ENCODE measurements at regions not wholly inside any gene's neighbourhood (a gene's known extent, or its start where the extent isn't known, plus 50 kb on each side); places are given as distances from the start of the nearest gene placed in this dataset.
A peak's percentile ranks its signal among the peaks of the same experiment; 100 is the strongest.

DNA sequence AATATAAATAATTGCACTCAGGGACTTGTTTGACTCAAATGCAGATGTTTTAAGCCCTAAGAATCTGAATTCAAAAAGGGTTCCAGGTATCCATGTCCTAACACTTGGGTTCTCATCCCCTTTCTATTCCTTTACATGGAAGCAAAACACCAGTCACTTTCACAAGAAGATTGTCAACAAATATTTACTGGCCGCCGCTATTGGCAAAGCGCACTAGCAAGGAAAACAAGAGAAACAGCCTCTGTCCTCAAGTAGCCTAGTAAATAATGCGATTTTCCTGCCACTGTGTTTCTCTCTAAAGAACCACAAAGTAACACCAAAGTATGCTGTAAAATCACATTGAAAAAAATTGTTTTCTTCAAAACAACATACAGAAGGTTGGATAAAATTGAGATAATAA is 66.7 kb upstream of the EZH2 start:
- Histone ChIP-seq H3K4me1 (ENCODE audit: control insufficient read depth, insufficient read depth, low read length, poor library complexity, severe bottlenecking) (no peaks in the 10 kb centered on the region), H3K4me3 (ENCODE audit: extremely low read depth, insufficient read depth, low read length, poor library complexity, severe bottlenecking) (no peak overlapping the region), H3K9me3 (ENCODE audit: control insufficient read depth, low read length) (no peaks in the 10 kb centered on the region), H3K27ac (ENCODE audit: low read depth, low read length, severe bottlenecking) (no peak overlapping the region), H3K36me3 (ENCODE audit: control insufficient read depth, insufficient read depth, low read length) (no peaks in the 10 kb centered on the region)
- 87 to 96% methylated on average over 3 to 4 of the region's 4 CpGs for WGBS, 2 experiments (ENCODE audit: insufficient coverage in 2 of 2)

DNA sequence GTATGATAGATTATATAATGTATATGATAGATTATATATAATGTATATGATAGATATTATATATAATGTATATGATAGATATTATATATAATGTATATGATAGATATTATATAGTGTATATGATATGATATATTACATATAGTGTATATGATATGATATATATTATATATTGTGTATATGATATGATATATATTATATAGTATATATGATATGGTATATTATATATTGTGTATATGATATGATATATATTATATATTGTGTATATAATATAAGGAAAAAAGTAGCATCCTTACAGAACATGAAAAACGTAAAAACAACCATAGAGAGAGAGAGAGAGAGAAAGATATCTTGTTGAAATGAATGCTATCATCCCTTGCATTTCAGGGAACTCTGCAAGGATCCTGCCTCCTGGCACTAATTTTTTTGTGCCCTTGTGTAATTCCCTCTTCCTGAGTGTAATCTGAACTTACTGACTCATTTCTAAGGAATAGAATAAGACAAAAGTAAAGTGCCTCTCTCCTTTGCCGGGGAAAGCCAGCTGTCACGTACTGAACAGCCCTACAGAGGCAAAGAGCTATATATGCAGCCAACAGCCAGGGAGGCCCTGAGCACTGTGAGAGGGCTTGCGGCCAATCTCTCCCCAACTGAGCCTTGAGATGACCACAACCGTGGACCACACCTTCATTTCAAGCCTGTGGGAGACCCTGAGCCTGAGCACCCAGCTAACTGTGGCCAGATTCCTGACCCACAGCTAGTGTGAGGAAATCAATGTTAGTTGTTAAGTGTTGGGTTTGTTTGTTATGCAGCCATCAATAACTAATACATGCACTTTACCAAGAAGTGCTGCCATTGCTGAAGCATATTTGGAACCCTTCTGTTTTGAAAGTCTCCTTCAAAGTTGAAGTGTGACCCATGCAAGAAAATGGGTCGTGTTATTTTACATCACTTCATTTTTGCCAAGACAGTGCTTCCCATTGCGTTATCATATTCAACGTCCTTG is 61.1 kb upstream of the EZH2 start:
- no peaks in the 10 kb centered on the region for H3K4me1 ChIP-seq (ENCODE audit: control insufficient read depth, insufficient read depth, low read length, poor library complexity, severe bottlenecking)
- no peak overlapping the region for H3K27ac ChIP-seq (ENCODE audit: low read depth, low read length, severe bottlenecking)
- 81 to 90% methylated on average over 6 of the region's 8 CpGs for WGBS, 2 experiments (ENCODE audit: insufficient coverage in 2 of 2)
- H3K4me3 ChIP-seq (ENCODE audit: extremely low read depth, insufficient read depth, low read length, poor library complexity, severe bottlenecking): no peak overlapping the region
- no peaks in the 10 kb centered on the region for H3K9me3 ChIP-seq (ENCODE audit: control insufficient read depth, low read length)
- H3K36me3 ChIP-seq (ENCODE audit: control insufficient read depth, insufficient read depth, low read length): no peaks in the 10 kb centered on the region

DNA sequence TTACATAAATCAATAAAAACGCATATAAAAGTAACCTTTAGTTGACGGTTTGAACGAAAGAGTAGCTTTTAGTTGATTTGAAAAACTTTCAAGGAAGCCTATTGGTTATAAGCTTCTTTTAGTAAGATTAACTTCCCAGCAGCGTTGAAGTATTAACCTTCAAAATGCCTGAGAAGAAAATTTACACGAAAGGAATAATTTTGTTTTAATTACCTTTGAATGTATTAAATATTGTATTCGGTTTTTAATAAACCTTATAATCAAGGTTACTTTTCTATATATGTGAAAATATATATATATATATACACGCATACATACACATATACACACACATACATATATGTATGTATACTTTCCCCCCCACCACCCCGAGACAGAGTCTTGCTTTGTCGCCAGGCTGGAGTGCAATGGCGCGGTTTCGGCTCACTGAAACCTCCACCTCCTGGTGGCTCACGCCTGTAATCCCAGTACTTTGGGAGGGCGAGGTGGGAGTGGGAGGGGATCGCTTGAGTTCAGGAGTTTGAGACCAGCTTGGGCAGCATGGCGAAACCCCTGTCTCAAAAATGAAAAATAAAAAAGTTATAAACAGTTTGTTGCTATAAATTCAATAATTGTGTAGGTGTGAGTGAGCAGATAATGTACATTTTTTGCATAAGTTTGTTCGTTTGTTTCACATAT is 57.6 kb upstream of the EZH2 start:
- Histone ChIP-seq H3K9me3 (ENCODE audit: control insufficient read depth, low read length) (no peaks in the 10 kb centered on the region), H3K4me1 (ENCODE audit: control insufficient read depth, insufficient read depth, low read length, poor library complexity, severe bottlenecking) (no peaks in the 10 kb centered on the region), H3K27ac (ENCODE audit: low read depth, low read length, severe bottlenecking) (peak overlapping the region; percentile 78), H3K36me3 (ENCODE audit: control insufficient read depth, insufficient read depth, low read length) (no peaks in the 10 kb centered on the region), H3K4me3 (ENCODE audit: extremely low read depth, insufficient read depth, low read length, poor library complexity, severe bottlenecking) (peak overlapping the region; percentile 69)
- WGBS, 2 experiments (ENCODE audit: insufficient coverage in 2 of 2): 53 to 67% methylated on average over 1 to 8 of the region's 17 CpGs

DNA sequence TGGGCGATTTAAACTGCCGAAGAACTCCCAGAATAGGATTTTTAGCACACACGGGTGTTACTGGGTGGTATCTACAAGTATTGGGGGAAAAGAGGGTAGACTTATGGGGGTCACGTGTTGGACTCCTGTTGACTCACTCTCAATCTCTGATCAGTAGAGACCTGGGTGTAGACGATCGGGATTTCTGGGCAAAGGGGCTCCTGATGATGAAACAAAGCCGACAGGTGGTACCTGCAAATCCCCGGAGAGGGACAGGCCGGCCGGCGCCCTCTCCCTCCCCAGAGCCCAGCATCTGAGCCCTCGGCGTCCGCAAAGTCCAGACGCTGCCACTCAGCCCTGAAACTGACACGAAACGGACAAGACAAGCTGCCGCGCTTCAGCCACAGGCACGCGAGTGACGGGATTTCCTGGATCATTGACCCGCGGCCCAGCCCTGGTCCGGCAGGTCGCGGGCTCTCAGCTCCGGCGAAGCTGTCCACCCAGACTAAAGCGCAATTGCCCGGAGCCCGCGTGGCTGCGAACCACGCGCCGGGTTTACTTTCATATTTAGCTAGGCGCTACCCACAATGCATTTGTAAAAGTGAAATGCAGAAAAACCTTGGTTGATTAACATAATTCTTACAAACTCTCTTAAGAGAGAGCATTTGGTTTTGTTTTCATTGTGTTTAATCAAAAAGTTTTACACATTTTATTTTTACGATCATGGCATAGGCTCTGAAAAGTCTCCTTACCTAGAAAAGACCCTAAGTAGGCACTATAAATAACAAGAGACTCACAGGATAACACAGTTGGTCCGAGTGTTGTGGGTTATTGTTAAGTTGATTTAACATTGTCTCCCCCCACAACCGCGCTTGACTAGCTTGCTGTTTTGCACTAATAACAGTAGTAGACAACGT is 56.9 kb upstream of the EZH2 start:
- 8 to 9% methylated on average over 21 to 28 of the region's 43 CpGs for WGBS, 2 experiments (ENCODE audit: insufficient coverage in 2 of 2)
- Histone ChIP-seq H3K36me3 (ENCODE audit: control insufficient read depth, insufficient read depth, low read length) (no peaks in the 10 kb centered on the region), H3K4me1 (ENCODE audit: control insufficient read depth, insufficient read depth, low read length, poor library complexity, severe bottlenecking) (no peaks in the 10 kb centered on the region), H3K4me3 (ENCODE audit: extremely low read depth, insufficient read depth, low read length, poor library complexity, severe bottlenecking) (peak overlapping the region; percentile 69), H3K9me3 (ENCODE audit: control insufficient read depth, low read length) (no peaks in the 10 kb centered on the region), H3K27ac (ENCODE audit: low read depth, low read length, severe bottlenecking) (peak overlapping the region; percentile 78)

DNA sequence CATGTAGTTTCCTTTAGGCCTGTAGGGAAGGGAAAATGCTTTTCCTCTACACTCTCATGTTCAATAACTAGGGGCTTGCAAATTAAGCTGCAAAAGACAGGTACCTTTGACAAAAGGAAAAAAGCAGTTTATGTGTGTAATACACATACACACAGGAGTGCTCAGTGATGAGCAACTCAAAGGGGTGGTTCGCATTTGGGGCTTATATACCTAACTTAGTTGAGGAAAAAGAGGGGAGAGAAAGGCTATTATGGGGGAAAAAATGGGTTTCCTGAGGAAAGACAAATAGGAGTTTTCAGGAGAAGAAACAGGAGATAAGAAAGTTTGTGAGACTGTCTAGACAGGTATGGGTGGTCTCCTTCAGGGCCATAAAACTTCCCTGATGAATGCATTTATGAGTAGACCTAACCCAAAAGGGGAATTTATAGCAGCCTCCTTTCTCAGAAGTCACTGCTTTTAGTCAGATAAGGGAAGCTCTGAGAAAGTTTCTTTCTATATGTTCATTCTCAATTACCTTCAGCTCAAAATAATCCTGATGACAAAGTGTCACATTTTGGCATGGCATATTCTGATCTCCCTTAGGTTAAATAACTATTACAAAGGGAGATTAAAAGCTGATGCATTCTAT is 55.2 kb upstream of the EZH2 start:
- H3K4me1 ChIP-seq (ENCODE audit: control insufficient read depth, insufficient read depth, low read length, poor library complexity, severe bottlenecking): no peaks in the 10 kb centered on the region
- no peaks in the 10 kb centered on the region for H3K9me3 ChIP-seq (ENCODE audit: control insufficient read depth, low read length)
- 86 to 100% methylated on average over 1 of the region's 1 CpG for WGBS, 2 experiments (ENCODE audit: insufficient coverage in 2 of 2)
- no peak overlapping the region for H3K27ac ChIP-seq (ENCODE audit: low read depth, low read length, severe bottlenecking)
- H3K4me3 ChIP-seq (ENCODE audit: extremely low read depth, insufficient read depth, low read length, poor library complexity, severe bottlenecking): no peak overlapping the region
- no peaks in the 10 kb centered on the region for H3K36me3 ChIP-seq (ENCODE audit: control insufficient read depth, insufficient read depth, low read length)

DNA sequence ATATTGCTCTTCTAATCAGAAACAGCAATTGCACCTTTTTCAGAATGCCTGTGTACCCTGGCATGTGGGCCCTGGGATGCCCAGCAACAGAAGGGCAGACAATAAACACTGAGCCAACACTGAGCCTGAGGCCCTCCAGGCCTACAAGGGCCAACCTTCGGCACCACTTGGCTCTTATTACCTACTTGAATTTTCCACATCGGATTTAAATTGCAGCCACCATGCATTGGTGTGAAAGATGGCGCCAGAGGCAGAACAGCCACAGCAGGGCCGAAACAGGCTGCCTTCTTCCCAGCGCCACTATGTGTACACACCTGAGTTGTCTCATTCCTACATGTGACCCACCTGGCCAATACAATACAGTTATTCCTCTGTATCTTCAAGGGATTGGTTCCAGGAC is 51.4 kb upstream of the EZH2 start:
- Histone ChIP-seq H3K4me3 (ENCODE audit: extremely low read depth, insufficient read depth, low read length, poor library complexity, severe bottlenecking) (no peak overlapping the region), H3K27ac (ENCODE audit: low read depth, low read length, severe bottlenecking) (no peak overlapping the region), H3K9me3 (ENCODE audit: control insufficient read depth, low read length) (no peaks in the 10 kb centered on the region), H3K36me3 (ENCODE audit: control insufficient read depth, insufficient read depth, low read length) (no peaks in the 10 kb centered on the region), H3K4me1 (ENCODE audit: control insufficient read depth, insufficient read depth, low read length, poor library complexity, severe bottlenecking) (no peaks in the 10 kb centered on the region)
- 80 to 94% methylated on average over 1 to 5 of the region's 5 CpGs for WGBS, 2 experiments (ENCODE audit: insufficient coverage in 2 of 2)

Data from mesodermal cell (in vitro differentiated cells).